ENCODE measurements at regions not wholly inside any gene's neighbourhood (a gene's known extent, or its start where the extent isn't known, plus 50 kb on each side); places are given as distances from the start of the nearest gene placed in this dataset.
"Not testable (repeated sequence)": the region's sequence is repeated elsewhere in the genome, so short reads cannot be mapped to it uniquely, and the experiment has no call there.

DNA sequence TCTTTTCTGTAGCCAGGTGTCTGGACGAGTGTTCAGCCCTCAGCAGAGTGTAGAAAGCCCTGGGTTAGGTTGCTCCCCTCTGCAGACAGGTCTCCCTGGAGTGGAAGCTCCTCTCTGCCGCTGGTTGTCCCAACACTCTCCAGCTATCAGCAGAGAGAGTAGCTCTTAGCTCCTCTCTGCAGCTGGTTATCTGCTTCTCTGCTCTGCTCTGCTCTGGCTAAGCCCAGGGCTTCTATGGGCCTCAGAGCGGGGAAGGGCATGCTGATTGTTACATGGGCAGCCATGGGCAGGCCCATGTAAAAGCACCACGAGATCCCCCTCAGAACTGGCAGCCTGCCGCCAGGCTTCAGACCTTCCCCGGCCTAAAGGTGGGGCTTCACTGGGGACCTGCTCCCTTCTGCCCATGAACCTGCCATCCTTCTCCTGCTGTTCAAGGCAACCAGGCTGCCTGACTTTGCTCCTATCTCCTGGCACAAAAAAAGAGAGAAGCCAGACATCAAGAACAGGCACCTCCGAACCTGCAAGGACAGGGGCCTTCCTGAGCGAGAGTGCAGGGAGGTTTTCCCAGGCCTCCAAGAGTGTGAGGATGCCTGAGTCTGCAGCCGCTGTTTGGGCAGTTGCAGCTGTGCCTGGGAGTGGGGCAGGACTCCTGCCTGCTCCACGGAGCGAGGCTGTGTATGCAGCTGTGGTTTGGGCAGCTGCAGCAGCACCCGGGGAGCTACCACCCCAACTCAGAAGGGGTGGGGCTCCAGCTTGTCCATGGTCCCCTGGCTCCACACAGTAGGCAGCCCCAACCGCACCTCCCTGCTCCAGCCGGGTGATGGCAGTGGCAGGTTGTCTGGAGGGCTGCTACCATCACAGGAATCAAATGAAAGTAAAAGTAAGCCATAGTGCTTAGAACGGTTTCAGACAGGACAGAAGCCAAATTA is 973.7 kb downstream of the LTN1 start:
- DNase-seq: no peak
- no peak for ATAC-seq (ENCODE audit: insufficient read depth, low FRiP score)
- Histone ChIP-seq H3K36me3 (ENCODE audit: control insufficient read depth in 4 of 4, insufficient read depth in 4 of 4, low read length in 4 of 4) (no peaks in the 10 kb centered on the region), H3K27ac (ENCODE audit: low read depth in 1 of 2, low read length in 1 of 2) (no peak overlapping the region), H3K9me3 (ENCODE audit: control insufficient read depth in 4 of 4, insufficient read depth in 3 of 4, low read length in 3 of 4) (no peaks in the 10 kb centered on the region), H3K4me1 (ENCODE audit: control insufficient read depth in 5 of 5, insufficient read depth in 5 of 5, low read length in 5 of 5) (no peaks in the 10 kb centered on the region), H3K9ac (ENCODE audit: insufficient read depth in 1 of 2, low read length in 2 of 2) (no peak overlapping the region), H3K4me3 (no peak overlapping the region), H3K27me3 (ENCODE audit: control insufficient read depth in 3 of 3, insufficient read depth in 3 of 3, low read length in 2 of 3) (no peaks in the 10 kb centered on the region)
- WGBS, 2 donors: 88 to 91% methylated on average over 14 to 15 of the region's 15 CpGs
- no peak for TF ChIP-seq CTCF (IDR thresholded peaks at IDR 0.05; ENCODE audit: control extremely low read depth, extremely low read depth)

DNA sequence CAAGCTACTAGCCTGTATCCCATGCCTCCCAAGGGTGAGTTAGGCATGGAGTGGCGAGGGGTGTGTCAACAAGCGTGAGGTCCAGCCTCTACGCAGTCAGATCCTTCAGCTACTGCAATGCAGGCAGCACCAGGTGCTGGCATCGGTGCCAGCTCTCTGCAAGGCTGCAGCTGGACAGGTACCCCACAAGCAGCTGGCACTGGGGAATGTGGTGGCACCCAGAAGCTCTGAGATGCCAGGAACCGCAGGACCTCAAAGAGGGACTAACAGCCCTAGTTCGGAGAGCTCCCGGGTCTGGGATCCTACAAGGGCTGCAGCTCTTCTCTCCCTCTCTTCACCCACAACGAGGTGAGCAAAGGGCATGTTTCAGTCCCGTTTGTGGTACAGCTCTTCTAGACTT is 974.5 kb downstream of the LTN1 start:
- no peaks in the 10 kb centered on the region for H3K36me3 ChIP-seq (ENCODE audit: control insufficient read depth in 4 of 4, insufficient read depth in 4 of 4, low read length in 4 of 4)
- no peak for TF ChIP-seq CTCF (IDR thresholded peaks at IDR 0.05; ENCODE audit: control extremely low read depth, extremely low read depth)
- H3K9ac ChIP-seq (ENCODE audit: insufficient read depth in 1 of 2, low read length in 2 of 2): no peak overlapping the region
- H3K4me1 ChIP-seq (ENCODE audit: control insufficient read depth in 5 of 5, insufficient read depth in 5 of 5, low read length in 5 of 5): peaks cover 0 to under 1% (median 0%) of the 10 kb centered on the region in 5 donors
- H3K9me3 ChIP-seq (ENCODE audit: control insufficient read depth in 4 of 4, insufficient read depth in 3 of 4, low read length in 3 of 4): no peaks in the 10 kb centered on the region
- H3K27ac ChIP-seq (ENCODE audit: low read depth in 1 of 2, low read length in 1 of 2): no peak overlapping the region
- H3K4me3 ChIP-seq: no peak overlapping the region
- ATAC-seq (ENCODE audit: insufficient read depth, low FRiP score): no peak
- H3K27me3 ChIP-seq (ENCODE audit: control insufficient read depth in 3 of 3, insufficient read depth in 3 of 3, low read length in 2 of 3): no peaks in the 10 kb centered on the region
- DNase-seq: no peak
- 87 to 91% methylated on average over 9 of the region's 9 CpGs for WGBS, 2 donors

- TF ChIP-seq CTCF (IDR thresholded peaks at IDR 0.05; ENCODE audit: control extremely low read depth, extremely low read depth): no peak
- ATAC-seq (ENCODE audit: insufficient read depth, low FRiP score) (no peak), DNase-seq (no peak)
- H3K4me1 ChIP-seq (ENCODE audit: control insufficient read depth in 5 of 5, insufficient read depth in 5 of 5, low read length in 5 of 5): peaks cover 0 to 5% (median 0%) of the 10 kb centered on the region in 5 donors
- no peaks in the 10 kb centered on the region for H3K27me3 ChIP-seq (ENCODE audit: control insufficient read depth in 3 of 3, insufficient read depth in 3 of 3, low read length in 2 of 3)
- H3K27ac ChIP-seq (ENCODE audit: low read depth in 1 of 2, low read length in 1 of 2): no peak overlapping the region
- H3K9ac ChIP-seq (ENCODE audit: insufficient read depth in 1 of 2, low read length in 2 of 2): no peak overlapping the region
- H3K4me3 ChIP-seq: no peak overlapping the region
- WGBS, 2 donors: 89 to 97% methylated on average over 1 of the region's 1 CpG
- H3K36me3 ChIP-seq (ENCODE audit: control insufficient read depth in 4 of 4, insufficient read depth in 4 of 4, low read length in 4 of 4): no peaks in the 10 kb centered on the region
- no peaks in the 10 kb centered on the region for H3K9me3 ChIP-seq (ENCODE audit: control insufficient read depth in 4 of 4, insufficient read depth in 3 of 4, low read length in 3 of 4)
These were observed 976.1 kb downstream of the LTN1 start for GRCh38 chr21:28016571-28016970.

GRCh38 chr21:28013123-28013522 is 979.6 kb downstream of the LTN1 start:
- H3K27me3 ChIP-seq (ENCODE audit: control insufficient read depth in 3 of 3, insufficient read depth in 3 of 3, low read length in 2 of 3); H3K4me1 ChIP-seq (ENCODE audit: control insufficient read depth in 5 of 5, insufficient read depth in 5 of 5, low read length in 5 of 5); ATAC-seq (ENCODE audit: insufficient read depth, low FRiP score); H3K4me3 ChIP-seq; H3K9ac ChIP-seq (ENCODE audit: insufficient read depth in 1 of 2, low read length in 2 of 2); H3K9me3 ChIP-seq (ENCODE audit: control insufficient read depth in 4 of 4, insufficient read depth in 3 of 4, low read length in 3 of 4); H3K36me3 ChIP-seq (ENCODE audit: control insufficient read depth in 4 of 4, insufficient read depth in 4 of 4, low read length in 4 of 4); H3K27ac ChIP-seq (ENCODE audit: low read depth in 1 of 2, low read length in 1 of 2): not testable (repeated sequence)
- DNase-seq: peak in 1 of 3 donors; percentile 13

- H3K27me3 ChIP-seq (ENCODE audit: control insufficient read depth in 3 of 3, insufficient read depth in 3 of 3, low read length in 2 of 3); DNase-seq; H3K9ac ChIP-seq (ENCODE audit: insufficient read depth in 1 of 2, low read length in 2 of 2); H3K4me1 ChIP-seq (ENCODE audit: control insufficient read depth in 5 of 5, insufficient read depth in 5 of 5, low read length in 5 of 5); ATAC-seq (ENCODE audit: insufficient read depth, low FRiP score); H3K4me3 ChIP-seq; H3K27ac ChIP-seq (ENCODE audit: low read depth in 1 of 2, low read length in 1 of 2); H3K9me3 ChIP-seq (ENCODE audit: control insufficient read depth in 4 of 4, insufficient read depth in 3 of 4, low read length in 3 of 4); H3K36me3 ChIP-seq (ENCODE audit: control insufficient read depth in 4 of 4, insufficient read depth in 4 of 4, low read length in 4 of 4): not testable (repeated sequence)
- WGBS, 2 donors: 31 to 69% methylated on average over 2 of the region's 2 CpGs
These were observed 980.7 kb downstream of the LTN1 start for GRCh38 chr21:28011970-28012369.

GRCh38 chr21:28008245-28008644 is 984.4 kb downstream of the LTN1 start:
- H3K4me3 ChIP-seq; H3K27ac ChIP-seq (ENCODE audit: low read depth in 1 of 2, low read length in 1 of 2); DNase-seq; H3K27me3 ChIP-seq (ENCODE audit: control insufficient read depth in 3 of 3, insufficient read depth in 3 of 3, low read length in 2 of 3); H3K9ac ChIP-seq (ENCODE audit: insufficient read depth in 1 of 2, low read length in 2 of 2); ATAC-seq (ENCODE audit: insufficient read depth, low FRiP score); H3K36me3 ChIP-seq (ENCODE audit: control insufficient read depth in 4 of 4, insufficient read depth in 4 of 4, low read length in 4 of 4); H3K4me1 ChIP-seq (ENCODE audit: control insufficient read depth in 5 of 5, insufficient read depth in 5 of 5, low read length in 5 of 5); H3K9me3 ChIP-seq (ENCODE audit: control insufficient read depth in 4 of 4, insufficient read depth in 3 of 4, low read length in 3 of 4): not testable (repeated sequence)
- WGBS, 2 donors: 76 to 77% methylated on average over 3 of the region's 3 CpGs

All from lung (tissue), 11 donors.